ENCODE measurements at regions not wholly inside any gene's neighbourhood (a gene's known extent, or its start where the extent isn't known, plus 50 kb on each side); places are given as distances from the start of the nearest gene placed in this dataset.

DNA sequence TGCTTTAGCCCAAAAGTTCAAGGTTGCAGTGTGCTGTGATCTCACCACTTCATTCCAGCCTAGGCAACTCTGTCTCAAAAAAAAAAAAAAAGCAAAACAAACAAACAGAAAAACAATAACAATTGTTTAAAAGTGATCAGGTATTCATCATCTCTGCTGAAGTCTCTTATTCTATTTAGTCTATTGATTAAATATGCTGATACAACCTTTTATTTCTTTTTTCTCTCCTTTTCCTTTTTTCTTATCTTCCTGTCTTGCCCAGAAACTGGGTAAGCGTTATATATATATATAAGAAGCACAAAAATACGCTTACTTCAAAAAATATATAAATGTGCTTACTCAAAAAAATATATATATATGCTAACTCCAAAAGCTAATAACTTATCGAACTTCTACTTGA is 213.8 kb upstream of the EEA1 start:
- no peak for DNase-seq (ENCODE audit: low read depth)
- TF ChIP-seq CTCF (conservative IDR thresholded peaks at IDR 0.05; ENCODE audit: low read length), result no peak
- no peak overlapping the region for H3K4me3 ChIP-seq (ENCODE audit: low read length)

DNA sequence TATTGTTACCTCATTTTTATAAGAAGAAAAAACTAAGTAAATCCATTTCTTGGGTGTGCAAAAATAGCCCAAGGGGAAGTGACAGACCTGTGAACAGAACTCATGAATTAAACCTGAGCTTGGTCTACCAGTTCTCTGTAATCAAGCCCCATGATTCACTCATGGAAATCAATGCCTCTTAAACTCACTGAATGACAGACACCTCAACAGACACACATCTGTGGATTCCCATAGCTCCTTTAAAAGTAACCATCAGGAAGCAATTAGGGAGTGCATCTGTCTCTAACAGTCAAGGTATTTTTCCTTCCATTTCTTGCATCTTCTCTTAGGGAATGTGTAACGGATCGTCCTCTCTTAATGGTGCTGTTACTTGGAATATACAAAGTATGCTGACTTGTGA is 215.0 kb upstream of the EEA1 start:
- TF ChIP-seq CTCF (conservative IDR thresholded peaks at IDR 0.05; ENCODE audit: low read length), result no peak
- H3K4me3 ChIP-seq (ENCODE audit: low read length), result no peak overlapping the region
- peak; percentile 26 for DNase-seq (ENCODE audit: low read depth)

GRCh38 chr12:93145086-93145485 is 216.0 kb upstream of the EEA1 start:
- DNase-seq (ENCODE audit: low read depth), result peak; percentile 39
- no peak for TF ChIP-seq CTCF (conservative IDR thresholded peaks at IDR 0.05; ENCODE audit: low read length)

GRCh38 chr12:93146263-93146939 is 217.3 kb upstream of the EEA1 start:
- no peak for TF ChIP-seq CTCF (conservative IDR thresholded peaks at IDR 0.05; ENCODE audit: low read length)
- H3K4me3 ChIP-seq (ENCODE audit: low read length), result no peak overlapping the region
- DNase-seq (ENCODE audit: low read depth), result peak; percentile 32

More at GRCh38 chr12:93145086-93145485, 216.0 kb upstream of the EEA1 start:
- no peak overlapping the region for H3K4me3 ChIP-seq (ENCODE audit: low read length)

DNA sequence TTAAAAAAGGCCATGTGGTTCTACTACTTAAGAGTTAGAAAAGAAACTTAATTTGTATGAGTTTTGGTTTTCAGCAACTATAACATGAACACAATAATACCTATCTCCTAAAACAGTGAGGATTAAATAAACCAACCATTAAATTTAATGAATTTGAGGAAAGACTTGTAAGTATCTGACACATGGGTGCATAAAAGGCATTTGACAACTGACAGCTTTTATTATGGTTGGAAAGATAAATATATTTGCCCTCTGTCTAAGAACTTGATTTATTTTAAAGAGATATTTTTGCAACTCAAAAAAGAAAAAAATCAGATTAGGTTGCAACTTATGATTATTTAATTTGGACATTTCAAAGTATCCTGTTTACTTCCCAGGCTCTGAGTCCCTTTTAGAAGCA is 217.9 kb upstream of the EEA1 start:
- no peak overlapping the region for H3K4me3 ChIP-seq (ENCODE audit: low read length)
- no peak for TF ChIP-seq CTCF (conservative IDR thresholded peaks at IDR 0.05; ENCODE audit: low read length)
- no peak for DNase-seq (ENCODE audit: low read depth)

DNA sequence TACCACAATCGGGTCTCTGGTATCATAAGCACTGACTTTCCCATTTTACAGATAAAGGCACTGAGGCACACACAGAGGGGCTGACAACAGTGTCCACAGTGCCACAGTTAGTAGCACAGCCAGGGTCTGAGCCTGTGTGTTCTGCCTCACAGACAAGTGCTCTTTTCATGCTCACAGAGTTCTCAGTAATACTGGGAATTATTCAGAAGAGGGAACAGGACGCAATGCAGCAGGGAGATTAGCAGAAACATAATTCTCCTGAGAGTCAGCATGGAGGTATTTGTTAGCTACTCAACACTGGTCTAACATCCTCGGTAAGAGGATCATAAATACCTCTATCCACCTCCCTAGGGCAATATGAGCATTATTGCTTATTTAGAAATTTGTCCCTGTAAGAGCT is 219.3 kb upstream of the EEA1 start:
- DNase-seq (ENCODE audit: low read depth), result no peak
- no peak overlapping the region for H3K4me3 ChIP-seq (ENCODE audit: low read length)
- no peak for TF ChIP-seq CTCF (conservative IDR thresholded peaks at IDR 0.05; ENCODE audit: low read length)

GRCh38 chr12:93149229-93149628 is 220.1 kb upstream of the EEA1 start:
- DNase-seq (ENCODE audit: low read depth), result no peak
- no peak for TF ChIP-seq CTCF (conservative IDR thresholded peaks at IDR 0.05; ENCODE audit: low read length)
- no peak overlapping the region for H3K4me3 ChIP-seq (ENCODE audit: low read length)

Measured in AG10803 (cell line).